Eye (tissue), 1 donor: ENCODE measurements at regions not wholly inside any gene's neighbourhood (a gene's known extent, or its start where the extent isn't known, plus 50 kb on each side); places are given as distances from the start of the nearest gene placed in this dataset.
"Not testable (repeated sequence)": the region's sequence is repeated elsewhere in the genome, so short reads cannot be mapped to it uniquely, and the experiment has no call there.

Experiments
- DNase-seq: peaks from one replicate; pipeline ENCODE4 v3.0.0-alpha.2; 2015

GRCh38 chr18:35770376-35771014 lies 189.0 kb downstream of the GALNT1 start:
- DNase-seq, result no peak

- DNase-seq, result no peak
Observed at GRCh38 chr18:35771172-35771571, 189.6 kb downstream of the GALNT1 start.

- DNase-seq, result peak; percentile 37
Observed at GRCh38 chr18:35775887-35776286, 194.3 kb downstream of the GALNT1 start.

GRCh38 chr18:35776473-35776872 lies 194.9 kb downstream of the GALNT1 start:
- no peak for DNase-seq

GRCh38 chr18:35777039-35777438 lies 195.4 kb upstream of the RMP24 start:
- no peak for DNase-seq

GRCh38 chr18:35778850-35779627 lies 193.4 kb upstream of the RMP24 start:
- peak; percentile 8 for DNase-seq

- DNase-seq, result no peak
Observed at GRCh38 chr18:35780937-35781336, 191.5 kb upstream of the RMP24 start.

- no peak for DNase-seq
Observed at GRCh38 chr18:35782926-35783325, 189.6 kb upstream of the RMP24 start.

- DNase-seq, result no peak
Observed at GRCh38 chr18:35786365-35787042, 186.0 kb upstream of the RMP24 start.

GRCh38 chr18:35789543-35789942 lies 182.9 kb upstream of the RMP24 start:
- DNase-seq, result no peak

GRCh38 chr18:35797948-35798347 lies 174.5 kb upstream of the RMP24 start:
- DNase-seq, result no peak

- no peak for DNase-seq
Observed at GRCh38 chr18:35803551-35803950, 168.9 kb upstream of the RMP24 start.

- DNase-seq, result no peak
Observed at GRCh38 chr18:35804377-35804776, 168.1 kb upstream of the RMP24 start.

GRCh38 chr18:35807811-35808335 lies 164.6 kb upstream of the RMP24 start:
- DNase-seq, result peak; percentile 12

- no peak for DNase-seq
Observed at GRCh38 chr18:35808796-35809195, 163.7 kb upstream of the RMP24 start.

- no peak for DNase-seq
Observed at GRCh38 chr18:35810520-35810919, 162.0 kb upstream of the RMP24 start.

- no peak for DNase-seq
Observed at GRCh38 chr18:35811896-35812295, 160.6 kb upstream of the RMP24 start.

GRCh38 chr18:35815011-35815410 lies 157.5 kb upstream of the RMP24 start:
- not testable (repeated sequence) for DNase-seq

- no peak for DNase-seq
Observed at GRCh38 chr18:35816003-35816402, 156.5 kb upstream of the RMP24 start.

GRCh38 chr18:35817604-35818352 lies 154.7 kb upstream of the RMP24 start:
- no peak for DNase-seq

- DNase-seq, result peak; percentile 8
Observed at GRCh38 chr18:35818353-35818667, 154.2 kb upstream of the RMP24 start.

GRCh38 chr18:35822413-35822812 lies 150.1 kb upstream of the RMP24 start:
- DNase-seq, result no peak

GRCh38 chr18:35826477-35826876 lies 146.0 kb upstream of the RMP24 start:
- no peak for DNase-seq
